Upper lobe of right lung (tissue), 1 donor: ENCODE measurements at regions not wholly inside any gene's neighbourhood (a gene's known extent, or its start where the extent isn't known, plus 50 kb on each side); places are given as distances from the start of the nearest gene placed in this dataset.

Experiments used
- ATAC-seq: fragments of 200-7000 bp; cut with Tn5 transposase; one replicate; pipeline ENCODE4 v1.9.1; 2020; ENCODE audit warnings: mild to moderate bottlenecking, moderate library complexity
- DNase-seq: peaks from one replicate; pipeline ENCODE4 v3.0.0-alpha.2; 2020
- H3K27ac ChIP-seq: fragments of 200-600 bp; one replicate; pipeline ENCODE4 v1.8.0; 2022
- H3K27me3 ChIP-seq: fragments of 200-600 bp; one replicate; pipeline ENCODE4 v1.8.0; 2022; ENCODE audit warnings: mild to moderate bottlenecking
- H3K36me3 ChIP-seq: fragments of 200-600 bp; one replicate; pipeline ENCODE4 v1.8.0; 2022
- H3K4me1 ChIP-seq: fragments of 200-600 bp; one replicate; pipeline ENCODE4 v1.8.0; 2022
- H3K4me3 ChIP-seq: fragments of 200-600 bp; one replicate; pipeline ENCODE4 v1.8.0; 2022; ENCODE audit warnings: mild to moderate bottlenecking
- H3K9me3 ChIP-seq: fragments of 200-600 bp; one replicate; pipeline ENCODE4 v1.8.0; 2022
- CTCF ChIP-seq: fragments of 200-600 bp; IDR thresholded peaks from one replicate; pipeline ENCODE4 v1.8.0; 2022; ENCODE audit warnings: antibody characterized with exemption
- intact Hi-C: fragments of 100-400 bp; cut with DNase I; formaldehyde crosslinking; loops from one replicate; pipeline ENCODE4 v1.11.0; 2022
- donor health status: DM: no; HTN: yes; CAD: no; lungs with severe emphysema.

GRCh38 chr2:58925676-58926081 is 684.6 kb upstream of the FANCL start:
- no peak for TF ChIP-seq CTCF
- no peak overlapping the region for H3K27ac ChIP-seq
- H3K4me3 ChIP-seq: no peak overlapping the region
- no peaks in the 10 kb centered on the region for H3K9me3 ChIP-seq
- H3K36me3 ChIP-seq: no peaks in the 10 kb centered on the region
- intact Hi-C loops: no loop called here
- H3K4me1 ChIP-seq: no peaks in the 10 kb centered on the region
- no peaks in the 10 kb centered on the region for H3K27me3 ChIP-seq
- DNase-seq (no peak), ATAC-seq (no peak)

GRCh38 chr2:58923869-58924268 is 682.7 kb upstream of the FANCL start:
- Histone ChIP-seq H3K27ac (no peak overlapping the region), H3K4me1 (no peaks in the 10 kb centered on the region), H3K27me3 (no peaks in the 10 kb centered on the region), H3K4me3 (no peak overlapping the region), H3K36me3 (no peaks in the 10 kb centered on the region), H3K9me3 (no peaks in the 10 kb centered on the region)
- ATAC-seq (no peak), DNase-seq (no peak)
- intact Hi-C loops: no loop called here
- TF ChIP-seq CTCF: no peak

GRCh38 chr2:58922245-58922644 is 681.1 kb upstream of the FANCL start:
- Histone ChIP-seq H3K27ac (no peak overlapping the region), H3K4me1 (no peaks in the 10 kb centered on the region), H3K36me3 (no peaks in the 10 kb centered on the region), H3K4me3 (no peak overlapping the region), H3K27me3 (no peaks in the 10 kb centered on the region), H3K9me3 (no peaks in the 10 kb centered on the region)
- DNase-seq: no peak
- no peak for ATAC-seq
- intact Hi-C loops: no loop called here
- no peak for TF ChIP-seq CTCF

- Histone ChIP-seq H3K9me3 (no peaks in the 10 kb centered on the region), H3K27ac (no peak overlapping the region), H3K27me3 (no peaks in the 10 kb centered on the region), H3K36me3 (no peaks in the 10 kb centered on the region), H3K4me3 (no peak overlapping the region), H3K4me1 (no peaks in the 10 kb centered on the region)
- intact Hi-C loops: no loop called here
- ATAC-seq (no peak), DNase-seq (no peak)
- TF ChIP-seq CTCF: no peak
Observed at GRCh38 chr2:58921676-58922075, 680.6 kb upstream of the FANCL start.

GRCh38 chr2:58920001-58920400 is 678.9 kb upstream of the FANCL start:
- no peak for DNase-seq
- H3K9me3 ChIP-seq: no peaks in the 10 kb centered on the region
- TF ChIP-seq CTCF: no peak
- ATAC-seq: no peak
- H3K4me3 ChIP-seq: no peak overlapping the region
- H3K27me3 ChIP-seq: no peaks in the 10 kb centered on the region
- no peaks in the 10 kb centered on the region for H3K36me3 ChIP-seq
- H3K27ac ChIP-seq: no peak overlapping the region
- no peaks in the 10 kb centered on the region for H3K4me1 ChIP-seq
- intact Hi-C loops: no loop called here

- H3K4me1 ChIP-seq: no peaks in the 10 kb centered on the region
- DNase-seq (no peak), ATAC-seq (no peak)
- no peaks in the 10 kb centered on the region for H3K27me3 ChIP-seq
- no peak for TF ChIP-seq CTCF
- intact Hi-C loops: no loop called here
- no peak overlapping the region for H3K4me3 ChIP-seq
- H3K9me3 ChIP-seq: no peaks in the 10 kb centered on the region
- no peaks in the 10 kb centered on the region for H3K36me3 ChIP-seq
- no peak overlapping the region for H3K27ac ChIP-seq
Observed at GRCh38 chr2:58919316-58919715, 678.2 kb upstream of the FANCL start.
